ENCODE measurements at regions not wholly inside any gene's neighbourhood (a gene's known extent, or its start where the extent isn't known, plus 50 kb on each side); places are given as distances from the start of the nearest gene placed in this dataset.

- TF ChIP-seq ZNF671 (CRISPR knock-in tag; IDR thresholded peaks at IDR 0.05) (no peak), USF1 (CRISPR knock-in tag; IDR thresholded peaks at IDR 0.05) (no peak), NR2C2 (CRISPR knock-in tag; IDR thresholded peaks at IDR 0.05) (no peak), CTCF (IDR thresholded peaks at IDR 0.05) (no peak), ZNF281 (CRISPR knock-in tag; IDR thresholded peaks at IDR 0.05) (no peak), USF2 (CRISPR knock-in tag; IDR thresholded peaks at IDR 0.05) (no peak), E2F4 (CRISPR knock-in tag; IDR thresholded peaks at IDR 0.05; ENCODE audit: borderline replicate concordance, low read depth) (no peak)
Observed at GRCh38 chr14:97264516-97265230, 467.5 kb downstream of the VRK1 start.

All from WTC11 (cell line).